ENCODE measurements at regions not wholly inside any gene's neighbourhood (a gene's known extent, or its start where the extent isn't known, plus 50 kb on each side); places are given as distances from the start of the nearest gene placed in this dataset.

DNA sequence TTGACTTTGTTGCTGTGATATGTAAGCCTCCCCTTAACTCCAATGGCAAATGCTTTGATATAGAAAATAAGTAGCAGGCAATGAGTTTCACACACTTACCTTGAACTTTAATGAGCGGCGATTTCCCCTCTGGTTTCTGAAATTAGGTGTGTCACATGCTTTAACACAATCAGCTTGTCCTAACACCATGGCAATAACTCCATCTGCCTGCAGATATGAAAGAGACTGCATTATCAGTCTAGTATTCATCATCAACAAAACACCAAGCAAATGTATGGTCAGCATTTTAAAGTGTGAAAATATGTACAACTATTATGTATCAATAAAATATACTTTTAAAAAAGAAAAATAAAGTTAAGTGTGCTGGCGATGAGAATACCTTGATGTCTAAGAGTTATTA lies 128.8 kb upstream of the FAM9B start:
- H3K27me3 ChIP-seq = peaks cover 0 to 30% (median 0%) of the 10 kb centered on the region in 7 donors
- no peak for ATAC-seq
- DNase-seq = no peak
- no peak overlapping the region for H3K4me3 ChIP-seq
- H3K4me1 ChIP-seq = peaks cover 0 to 5% (median 0%) of the 10 kb centered on the region in 9 donors
- intact Hi-C loops (cut with DNase I) = no loop called here
- TF ChIP-seq, protein P1, sequence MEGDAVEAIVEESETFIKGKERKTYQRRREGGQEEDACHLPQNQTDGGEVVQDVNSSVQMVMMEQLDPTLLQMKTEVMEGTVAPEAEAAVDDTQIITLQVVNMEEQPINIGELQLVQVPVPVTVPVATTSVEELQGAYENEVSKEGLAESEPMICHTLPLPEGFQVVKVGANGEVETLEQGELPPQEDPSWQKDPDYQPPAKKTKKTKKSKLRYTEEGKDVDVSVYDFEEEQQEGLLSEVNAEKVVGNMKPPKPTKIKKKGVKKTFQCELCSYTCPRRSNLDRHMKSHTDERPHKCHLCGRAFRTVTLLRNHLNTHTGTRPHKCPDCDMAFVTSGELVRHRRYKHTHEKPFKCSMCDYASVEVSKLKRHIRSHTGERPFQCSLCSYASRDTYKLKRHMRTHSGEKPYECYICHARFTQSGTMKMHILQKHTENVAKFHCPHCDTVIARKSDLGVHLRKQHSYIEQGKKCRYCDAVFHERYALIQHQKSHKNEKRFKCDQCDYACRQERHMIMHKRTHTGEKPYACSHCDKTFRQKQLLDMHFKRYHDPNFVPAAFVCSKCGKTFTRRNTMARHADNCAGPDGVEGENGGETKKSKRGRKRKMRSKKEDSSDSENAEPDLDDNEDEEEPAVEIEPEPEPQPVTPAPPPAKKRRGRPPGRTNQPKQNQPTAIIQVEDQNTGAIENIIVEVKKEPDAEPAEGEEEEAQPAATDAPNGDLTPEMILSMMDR (IDR thresholded peaks at IDR 0.05) = no peak
- no peak overlapping the region for H3K27ac ChIP-seq
- WGBS, 2 donors = 71 to 77% methylated on average over 3 of the region's 3 CpGs
- no peaks in the 10 kb centered on the region for H3K36me3 ChIP-seq
- peaks cover 0 to 11% (median 0%) of the 10 kb centered on the region in 11 donors for H3K9me3 ChIP-seq

DNA sequence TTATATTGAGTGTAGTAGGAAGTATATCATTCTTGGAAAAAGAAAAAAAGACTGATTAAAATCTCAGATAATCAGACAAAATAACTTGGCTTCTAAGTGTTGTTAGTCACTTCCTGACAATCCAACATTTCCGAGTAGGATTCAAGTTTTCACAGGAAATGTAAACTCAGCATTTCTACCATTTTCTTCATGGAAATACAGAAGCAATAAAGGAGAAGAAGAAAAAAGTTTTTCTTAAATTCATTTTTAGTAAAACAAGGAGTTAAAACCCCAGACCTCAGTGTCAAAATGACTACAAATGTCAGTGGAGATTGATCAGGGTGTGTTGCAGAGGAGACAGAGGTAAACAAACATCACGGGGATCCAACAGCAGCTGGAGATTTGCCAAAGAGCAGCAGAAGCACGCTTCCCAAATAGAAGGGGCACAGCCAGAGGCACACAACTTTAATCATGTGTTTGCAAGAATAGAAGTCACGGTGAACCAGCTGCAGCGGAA lies 129.3 kb upstream of the FAM9B start:
- TF ChIP-seq, protein P1 (IDR thresholded peaks at IDR 0.05) = no peak
- Histone ChIP-seq H3K4me3 (no peak overlapping the region), H3K9me3 (peaks cover 0 to 12% (median 0%) of the 10 kb centered on the region in 11 donors), H3K27me3 (peaks cover 0 to 25% (median 0%) of the 10 kb centered on the region in 7 donors), H3K4me1 (peaks cover 0 to 5% (median 0%) of the 10 kb centered on the region in 9 donors), H3K36me3 (no peaks in the 10 kb centered on the region), H3K27ac (no peak overlapping the region)
- no peak for ATAC-seq
- no peak for DNase-seq
- 16% methylated on average over 5 of the region's 5 CpGs for WGBS, 2 donors
- intact Hi-C loops (cut with DNase I) = no loop called here

- Histone ChIP-seq H3K27ac (no peak overlapping the region), H3K4me3 (no peak overlapping the region), H3K36me3 (no peaks in the 10 kb centered on the region), H3K9me3 (peaks cover 0 to 12% (median 0%) of the 10 kb centered on the region in 11 donors), H3K27me3 (peaks cover 0 to 25% (median 0%) of the 10 kb centered on the region in 7 donors), H3K4me1 (peaks cover 0 to 5% (median 0%) of the 10 kb centered on the region in 9 donors)
- intact Hi-C loops (cut with DNase I) = no loop called here
- TF ChIP-seq, protein P1 (IDR thresholded peaks at IDR 0.05) = no peak
- ATAC-seq = no peak
- WGBS, 2 donors = 94 to 95% methylated on average over 7 of the region's 7 CpGs
- no peak for DNase-seq
Measured at GRCh38 chrX:9164086-9164485, 130.2 kb upstream of the FAM9B start.

- Histone ChIP-seq H3K27ac (no peak overlapping the region), H3K27me3 (peaks cover 0 to 21% (median 0%) of the 10 kb centered on the region in 7 donors), H3K36me3 (no peaks in the 10 kb centered on the region), H3K4me3 (no peak overlapping the region), H3K9me3 (peaks cover 0 to 12% (median 0%) of the 10 kb centered on the region in 11 donors), H3K4me1 (peaks cover 0 to 5% (median 0%) of the 10 kb centered on the region in 9 donors)
- DNase-seq (no peak), ATAC-seq (no peak)
- WGBS, 2 donors = 84 to 89% methylated on average over 11 of the region's 11 CpGs
- TF ChIP-seq, protein P1 (IDR thresholded peaks at IDR 0.05) = no peak
- intact Hi-C loops (cut with DNase I) = no loop called here
Measured at GRCh38 chrX:9164533-9165426, 130.9 kb upstream of the FAM9B start.

All from heart right ventricle (tissue), 16 donors.